Stimulated activated CD4-positive, alpha-beta T cell treated with anti-CD3 and anti-CD28 coated beads, Interleukin-2, amount 100 ng/mL, for 4 hours (primary cell): ENCODE measurements at regions not wholly inside any gene's neighbourhood (a gene's known extent, or its start where the extent isn't known, plus 50 kb on each side); places are given as distances from the start of the nearest gene placed in this dataset.

Experiments
- DNase-seq: peaks from one replicate; pipeline ENCODE4 v3.0.0-alpha.2; 2020; ENCODE audit warnings: low read depth

GRCh38 chr10:14468023-14468441, 137.3 kb upstream of the FRMD4A start:
- no peak for DNase-seq

GRCh38 chr10:14466257-14466656, 135.5 kb upstream of the FRMD4A start:
- no peak for DNase-seq

- no peak for DNase-seq
These were observed 129.7 kb upstream of the FRMD4A start for GRCh38 chr10:14460447-14460846.

GRCh38 chr10:14459665-14460064, 128.9 kb upstream of the FRMD4A start:
- DNase-seq: no peak

- no peak for DNase-seq
These were observed 126.1 kb upstream of the FRMD4A start for GRCh38 chr10:14456870-14457266.

GRCh38 chr10:14456218-14456869, 125.6 kb upstream of the FRMD4A start:
- no peak for DNase-seq

GRCh38 chr10:14454629-14455028, 123.9 kb upstream of the FRMD4A start:
- no peak for DNase-seq

GRCh38 chr10:14454206-14454605, 123.5 kb upstream of the FRMD4A start:
- no peak for DNase-seq

GRCh38 chr10:14453593-14453992, 122.9 kb upstream of the FRMD4A start:
- DNase-seq: no peak

GRCh38 chr10:14451341-14451740, 120.6 kb upstream of the FRMD4A start:
- no peak for DNase-seq

- DNase-seq: no peak
These were observed 119.3 kb upstream of the FRMD4A start for GRCh38 chr10:14450041-14450491.

- DNase-seq: no peak
These were observed 118.6 kb upstream of the FRMD4A start for GRCh38 chr10:14449293-14449815.

- no peak for DNase-seq
These were observed 117.7 kb upstream of the FRMD4A start for GRCh38 chr10:14448197-14448990.

- no peak for DNase-seq
These were observed 116.5 kb upstream of the FRMD4A start for GRCh38 chr10:14447094-14447839.

- no peak for DNase-seq
These were observed 108.9 kb upstream of the FRMD4A start for GRCh38 chr10:14439451-14440259.

GRCh38 chr10:14438576-14438975, 107.9 kb upstream of the FRMD4A start:
- DNase-seq: no peak

GRCh38 chr10:14438057-14438456, 107.3 kb upstream of the FRMD4A start:
- DNase-seq: no peak

- DNase-seq: no peak
These were observed 105.4 kb upstream of the FRMD4A start for GRCh38 chr10:14435976-14436632.

- no peak for DNase-seq
These were observed 102.4 kb upstream of the FRMD4A start for GRCh38 chr10:14433147-14433546.

- no peak for DNase-seq
These were observed 101.1 kb upstream of the FRMD4A start for GRCh38 chr10:14431868-14432267.

GRCh38 chr10:14429043-14429700, 98.4 kb upstream of the FRMD4A start:
- no peak for DNase-seq
